ENCODE measurements at regions not wholly inside any gene's neighbourhood (a gene's known extent, or its start where the extent isn't known, plus 50 kb on each side); places are given as distances from the start of the nearest gene placed in this dataset.

- no peaks in the 10 kb centered on the region for H3K4me1 ChIP-seq (replicated peaks in 1 of 2; ENCODE audit: control insufficient read depth in 2 of 2, insufficient read depth in 2 of 2, low read length in 2 of 2)
- 0% methylated on average over 3 of the region's 3 CpGs for WGBS (ENCODE audit: insufficient coverage, low coverage, missing lambda C conversion rate)
These were observed 191.3 kb upstream of the PODXL start for GRCh38 chr7:131747658-131748232.

GRCh38 chr7:131745390-131746248, 189.2 kb upstream of the PODXL start:
- in situ Hi-C loops (cut with MboI) (no loop called here), intact Hi-C loops (cut with micrococcal nuclease) (no loop called here)
- DNase-seq (ENCODE audit: extremely low read depth in 1 of 4, low spot score in 3 of 4) = peak in 1 of 4 experiments; percentile 18
- peak; percentile 81 for ATAC-seq
- Histone ChIP-seq H3K9ac (ENCODE audit: insufficient read depth in 1 of 2, low read depth in 2 of 2, low read length in 2 of 2) (no peak overlapping the region), H3K36me3 (ENCODE audit: control insufficient read depth, insufficient read depth, low read length) (no peaks in the 10 kb centered on the region), H3K4me1 (replicated peaks in 1 of 2; ENCODE audit: control insufficient read depth in 2 of 2, insufficient read depth in 2 of 2, low read length in 2 of 2) (no peaks in the 10 kb centered on the region), H3K79me2 (ENCODE audit: control insufficient read depth, insufficient read depth, low read length) (no peaks in the 10 kb centered on the region), H3K4me3 (no peak overlapping the region), H3K27me3 (ENCODE audit: control insufficient read depth in 2 of 2, insufficient read depth in 2 of 2, low read length in 2 of 2) (0 out of 5 replicates have a peak, but pooled peaks cover 0 to 3% of the 10 kb centered on the region in 2 experiments), H4K20me1 (replicated peaks; ENCODE audit: control insufficient read depth, insufficient read depth, low read length) (no peaks in the 10 kb centered on the region), H3K4me2 (ENCODE audit: insufficient read depth, low read length) (no peak overlapping the region), H3K9me3 (replicated peaks; ENCODE audit: control insufficient read depth, insufficient read depth, low read depth, low read length) (no peaks in the 10 kb centered on the region), H2AFZ (ENCODE audit: low read depth, low read length) (no peak overlapping the region), H3K27ac (ENCODE audit: extremely low read depth, low read depth, low read length) (no peak overlapping the region), H3K9me1 (ENCODE audit: control insufficient read depth, insufficient read depth, low read length) (no peaks in the 10 kb centered on the region)
- peak; percentile 51 for FAIRE-seq
- BruUV-seq (replicated peaks) = no TSS peak
- WGBS (ENCODE audit: insufficient coverage, low coverage, missing lambda C conversion rate) = 1% methylated on average over 15 of the region's 15 CpGs
- POLR2A ChIA-PET = interaction anchor here (1.0 kb wide), 1 partner anchor 10 kb away, joined by 3 read pairs; no protein-coding TSS in a partner anchor
- CTCF ChIA-PET (ENCODE audit: low intra/inter-chr PET ratio) = no interaction called here
- TF ChIP-seq EHMT2 (IDR thresholded peaks at IDR 0.05) (peak; percentile 97), U2AF2 (optimal IDR thresholded peaks at IDR 0.05; ENCODE audit: low read depth, low read length) (no peak), TAF15 (IDR thresholded peaks at IDR 0.05; ENCODE audit: low read depth, low read length) (no peak), DLX4 (CRISPR knock-in tag; IDR thresholded peaks at IDR 0.05) (no peak), MCM7 (IDR thresholded peaks at IDR 0.05) (no peak), MIER1 (IDR thresholded peaks at IDR 0.05; ENCODE audit: low read depth) (peak; percentile 93), RFX5 (IDR thresholded peaks at IDR 0.05; ENCODE audit: low read depth, low read length) (no peak), PHTF2 (CRISPR knock-in tag; IDR thresholded peaks at IDR 0.05) (no peak), ZNF253 (CRISPR knock-in tag; conservative IDR thresholded peaks at IDR 0.05) (no peak), GMEB1 (CRISPR knock-in tag; IDR thresholded peaks at IDR 0.05) (no peak), NCOA6 (IDR thresholded peaks at IDR 0.05) (no peak), ZNF79 (CRISPR knock-in tag; IDR thresholded peaks at IDR 0.05; ENCODE audit: low read depth) (no peak)

More at GRCh38 chr7:131747658-131748232, 191.3 kb upstream of the PODXL start:
- Histone ChIP-seq H3K27me3 (ENCODE audit: control insufficient read depth in 2 of 2, insufficient read depth in 2 of 2, low read length in 2 of 2) (no peaks in the 10 kb centered on the region), H3K9me3 (replicated peaks; ENCODE audit: control insufficient read depth, insufficient read depth, low read depth, low read length) (no peaks in the 10 kb centered on the region), H3K27ac (ENCODE audit: extremely low read depth, low read depth, low read length) (no peak overlapping the region), H3K9ac (ENCODE audit: insufficient read depth in 1 of 2, low read depth in 2 of 2, low read length in 2 of 2) (no peak overlapping the region), H3K4me2 (ENCODE audit: insufficient read depth, low read length) (no peak overlapping the region), H3K36me3 (ENCODE audit: control insufficient read depth, insufficient read depth, low read length) (no peaks in the 10 kb centered on the region), H3K79me2 (ENCODE audit: control insufficient read depth, insufficient read depth, low read length) (no peaks in the 10 kb centered on the region), H4K20me1 (replicated peaks; ENCODE audit: control insufficient read depth, insufficient read depth, low read length) (no peaks in the 10 kb centered on the region), H3K4me3 (no peak overlapping the region), H2AFZ (ENCODE audit: low read depth, low read length) (no peak overlapping the region), H3K9me1 (ENCODE audit: control insufficient read depth, insufficient read depth, low read length) (no peaks in the 10 kb centered on the region)
- ChIA-PET POLR2A (interaction anchor here (1.5 kb wide), 1 partner anchor 12 kb away, joined by 3 read pairs; no protein-coding TSS in a partner anchor), CTCF (ENCODE audit: low intra/inter-chr PET ratio) (no interaction called here)
- BruUV-seq (replicated peaks) = no TSS peak
- intact Hi-C loops (cut with micrococcal nuclease) = no loop called here
- no peak for TF ChIP-seq HMGN3 (IDR thresholded peaks at IDR 0.05; ENCODE audit: borderline replicate concordance, extremely low read depth, insufficient read length, low read depth, low read length)
- DNase-seq (ENCODE audit: extremely low read depth in 1 of 4, low spot score in 3 of 4) (no peak), ATAC-seq (no peak), FAIRE-seq (no peak)
- in situ Hi-C loops (cut with MboI) = no loop called here
